GM19025 (cell line): ENCODE measurements at regions not wholly inside any gene's neighbourhood (a gene's known extent, or its start where the extent isn't known, plus 50 kb on each side); places are given as distances from the start of the nearest gene placed in this dataset.

Source experiments
- ATAC-seq: cut with Tn5 transposase; IDR thresholded peaks from one replicate; pipeline ENCODE4 v1.9.1; 2021; ENCODE audit warnings: mild to moderate bottlenecking, low read depth, moderate library complexity; ENCODE audit not compliant: unreplicated experiment

DNA sequence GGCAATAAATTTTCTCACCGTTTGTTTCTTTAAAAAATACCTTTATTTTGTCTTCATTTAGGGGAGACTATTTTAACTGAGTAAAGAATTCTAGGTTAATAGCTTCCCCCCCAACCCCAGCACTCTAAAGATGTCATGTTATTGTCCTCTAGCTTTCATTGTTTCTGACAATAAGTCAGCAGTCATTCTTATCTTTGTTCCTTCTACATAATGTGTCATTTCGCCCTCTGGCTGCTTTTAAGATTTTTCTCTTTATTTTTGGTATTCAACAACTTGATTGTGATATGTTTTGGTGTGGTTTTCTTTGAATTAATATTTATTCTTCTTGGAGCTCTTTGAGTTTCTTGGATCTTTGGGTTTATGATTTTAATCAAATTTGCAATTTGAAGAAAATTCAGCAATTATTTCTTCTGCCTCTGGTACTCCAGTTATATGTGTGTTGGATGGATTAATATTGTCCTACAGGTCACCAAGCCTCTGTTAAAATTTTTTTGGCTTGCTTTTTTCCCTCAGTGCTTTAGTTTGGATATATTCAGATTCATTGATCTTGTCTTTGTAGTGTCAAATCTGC, 64.6 kb upstream of the ELN start:
- no peak for ATAC-seq

DNA sequence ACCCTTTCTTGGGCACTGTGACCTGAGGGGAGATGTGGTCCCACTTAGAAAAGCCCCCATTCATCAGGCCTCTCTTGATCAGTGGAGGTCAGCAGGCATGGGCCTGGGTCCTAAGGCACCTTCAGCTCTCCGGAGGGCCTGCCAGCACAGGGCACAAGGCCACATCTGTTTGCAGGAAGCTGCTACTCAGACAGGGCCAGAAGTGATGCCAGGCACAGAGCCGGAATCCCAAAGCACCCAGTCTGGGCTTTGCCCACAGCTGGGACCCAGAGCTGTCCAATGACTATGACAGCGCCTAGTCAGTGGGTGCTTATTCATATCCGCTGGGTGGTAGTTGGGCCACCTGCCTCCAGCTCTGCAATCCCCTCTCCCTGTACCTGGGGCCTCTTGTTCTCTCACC, 63.2 kb upstream of the ELN start:
- no peak for ATAC-seq

DNA sequence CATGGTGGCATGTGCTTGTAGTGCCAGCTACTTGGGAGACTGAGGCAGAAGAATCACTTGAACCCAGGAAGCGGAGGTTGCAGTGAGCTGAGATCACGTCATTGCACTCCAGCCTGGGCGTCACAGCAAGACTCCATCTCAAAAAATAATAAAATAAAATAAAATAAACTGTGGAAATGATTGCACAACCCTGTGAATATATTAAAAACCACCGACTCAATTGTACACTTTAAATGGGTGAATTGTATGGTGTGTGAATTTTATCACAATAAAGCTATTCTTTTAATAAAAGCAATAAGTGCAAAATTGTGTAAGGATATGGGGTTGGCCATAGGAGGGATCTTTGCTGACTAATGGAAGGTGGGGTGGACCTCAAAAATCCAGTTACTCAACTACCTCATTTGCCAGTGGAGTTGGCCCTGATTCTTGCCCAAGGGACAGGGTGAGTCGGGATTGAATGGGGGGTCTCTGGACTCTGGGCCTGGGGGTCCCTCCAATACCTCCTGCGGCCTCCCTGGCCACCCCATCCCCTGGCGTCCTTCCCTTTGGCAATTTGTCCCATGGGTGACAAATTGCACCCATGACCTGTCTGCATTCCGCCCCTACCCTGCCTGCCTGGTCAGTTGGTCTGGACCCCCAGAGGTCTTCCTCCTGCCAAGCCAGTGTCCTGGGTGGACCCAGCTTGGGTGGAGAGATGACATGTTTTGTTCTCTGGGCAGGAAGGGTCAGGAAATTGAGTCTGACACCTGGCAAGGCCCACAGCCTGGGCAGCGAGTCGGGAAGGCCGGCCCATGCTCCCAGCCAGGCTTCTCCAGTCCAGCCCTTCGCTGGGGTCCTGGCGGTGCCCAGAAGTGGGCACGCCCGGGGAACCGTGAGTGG, 61.7 kb upstream of the ELN start:
- ATAC-seq: no peak

DNA sequence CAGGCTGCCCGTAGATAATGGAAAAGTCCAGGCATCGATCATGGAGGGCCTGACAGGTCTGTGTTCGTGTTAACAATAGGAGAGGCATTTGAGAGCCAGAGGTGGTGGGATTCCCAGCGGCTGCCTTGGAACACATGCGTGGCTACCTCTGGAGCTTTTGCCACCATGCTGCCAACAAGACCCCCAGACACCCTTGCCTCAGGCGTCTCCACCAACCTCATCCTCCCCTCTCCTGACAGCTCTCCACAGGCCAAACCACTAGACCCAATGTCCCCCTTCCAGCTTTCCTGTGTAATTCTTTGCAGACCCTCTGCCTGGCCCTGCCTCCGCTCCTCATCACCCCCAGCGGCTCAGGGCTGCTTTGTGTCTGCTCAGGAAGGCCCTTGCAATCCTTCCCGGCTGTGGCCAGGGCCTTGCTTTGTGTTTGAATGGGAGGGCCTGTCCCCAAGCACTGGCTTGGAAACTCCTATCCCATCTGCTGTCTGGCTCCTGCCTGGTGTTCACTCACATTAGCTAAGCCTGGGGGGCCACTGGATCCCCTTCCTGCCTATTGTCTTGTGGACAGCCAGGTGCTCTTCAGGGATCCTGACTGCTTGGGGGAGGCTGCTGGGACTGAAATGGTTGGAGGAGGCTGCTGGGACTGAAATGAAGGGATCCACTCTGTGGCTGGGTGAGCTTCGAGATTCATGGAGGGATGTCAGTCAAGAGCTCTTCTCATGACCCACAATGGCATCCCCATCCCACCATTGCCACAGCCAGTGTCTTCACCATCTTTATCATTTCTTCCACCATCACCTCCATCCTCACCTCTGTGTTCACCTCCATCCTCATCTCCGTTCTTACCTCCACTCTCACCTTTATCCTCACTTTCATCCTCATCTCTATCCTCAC, 60.8 kb upstream of the ELN start:
- ATAC-seq: no peak

DNA sequence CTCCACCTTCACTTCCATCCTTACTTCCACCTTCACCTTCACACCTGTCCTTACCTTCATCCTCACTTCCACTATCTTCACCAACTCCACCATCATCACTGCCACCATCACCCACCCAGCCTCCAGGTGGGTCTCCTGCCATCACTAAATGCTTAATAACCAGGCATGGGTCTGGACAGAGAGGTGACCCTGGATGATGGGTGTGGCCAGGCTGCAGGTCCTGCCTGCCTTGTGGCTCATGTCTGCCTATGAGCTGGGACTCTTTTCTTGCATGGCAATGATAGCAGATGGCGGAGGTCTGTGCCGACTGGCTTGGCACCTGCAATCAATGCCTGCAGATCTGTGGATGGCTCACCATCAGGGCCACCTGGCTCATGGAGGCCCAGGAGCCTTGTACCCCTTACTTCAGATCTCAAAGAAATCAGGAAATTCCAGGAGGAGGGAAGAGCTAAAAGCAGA, 60.1 kb upstream of the ELN start:
- no peak for ATAC-seq

DNA sequence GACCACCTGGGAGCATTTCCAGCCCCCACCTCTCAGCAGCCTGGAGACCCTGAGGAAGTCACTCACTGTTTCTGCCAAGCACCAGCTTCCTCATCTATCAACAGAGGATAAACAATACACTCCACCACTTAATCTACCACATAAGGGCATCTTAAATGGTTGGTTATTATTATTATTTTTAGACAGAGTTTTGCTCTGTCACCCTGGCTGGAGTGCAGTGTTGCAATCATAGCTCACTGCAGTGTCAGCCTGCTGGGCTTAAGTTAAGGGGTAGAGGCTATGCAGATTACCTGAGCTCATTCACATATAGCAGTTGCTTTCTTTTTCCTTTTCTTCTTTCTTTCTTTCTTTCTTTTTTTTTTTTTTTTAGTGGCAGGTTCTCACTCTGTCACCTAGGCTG, 59.5 kb upstream of the ELN start:
- ATAC-seq: no peak

DNA sequence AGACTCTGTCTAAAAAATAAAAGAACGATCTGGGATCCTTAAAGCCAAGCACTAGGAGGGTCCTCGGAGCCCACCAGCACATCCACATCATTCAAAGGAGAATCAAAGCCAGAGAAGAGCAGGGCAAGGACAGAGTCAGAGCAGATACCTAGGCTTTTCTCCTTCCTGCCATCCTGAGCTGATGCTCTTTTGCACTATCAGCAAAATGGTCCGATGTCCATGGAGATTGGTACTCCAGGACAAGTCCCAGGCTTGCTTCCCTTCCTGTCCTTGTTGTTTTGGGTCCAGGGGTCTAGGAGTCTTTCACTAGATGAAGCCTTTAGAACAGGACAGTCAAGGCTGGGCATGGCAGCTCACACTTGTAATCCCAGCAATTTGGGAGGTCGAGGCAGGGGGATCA, 58.0 kb upstream of the ELN start:
- ATAC-seq: no peak

DNA sequence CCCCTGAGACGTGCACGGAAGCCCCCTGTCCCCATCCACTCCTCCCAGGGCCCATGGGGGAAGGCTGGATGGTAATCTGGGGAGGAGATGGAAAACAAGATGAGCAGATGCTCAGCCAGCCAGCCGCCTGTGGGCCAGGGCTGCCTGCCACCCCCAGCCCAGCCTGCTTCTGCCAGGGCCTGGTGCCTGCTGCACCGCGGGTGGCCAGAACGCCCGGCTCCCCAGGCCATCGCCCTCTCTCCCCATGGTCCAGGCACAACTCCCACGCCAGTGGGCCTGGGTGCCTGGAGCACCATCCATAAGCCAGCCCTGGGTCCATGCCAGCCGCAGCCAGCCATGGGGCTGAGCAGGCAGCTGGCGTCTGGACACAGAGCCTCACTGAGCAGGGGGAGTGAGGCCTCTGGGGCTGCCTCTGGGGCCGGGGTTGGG, 57.2 kb upstream of the ELN start:
- no peak for ATAC-seq

DNA sequence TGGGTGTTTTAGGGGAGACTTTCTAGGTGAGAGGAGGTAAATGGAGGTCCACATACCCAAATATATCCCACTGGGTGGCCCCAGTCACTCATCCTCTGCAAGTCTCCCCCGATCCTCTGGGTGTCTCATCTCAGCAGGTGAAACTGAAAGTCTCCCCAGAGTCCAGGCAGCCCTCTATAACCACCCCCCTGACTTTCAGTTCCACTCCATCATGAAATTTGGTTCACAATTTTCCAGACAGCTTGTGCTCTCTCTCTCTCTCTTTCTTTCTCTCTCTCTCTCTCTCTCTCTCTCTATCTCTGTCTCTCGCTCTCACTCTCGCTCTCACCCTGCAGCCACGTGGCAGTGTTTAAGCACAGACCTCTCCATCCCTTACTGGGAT, 56.7 kb upstream of the ELN start:
- peak; percentile 80 for ATAC-seq

DNA sequence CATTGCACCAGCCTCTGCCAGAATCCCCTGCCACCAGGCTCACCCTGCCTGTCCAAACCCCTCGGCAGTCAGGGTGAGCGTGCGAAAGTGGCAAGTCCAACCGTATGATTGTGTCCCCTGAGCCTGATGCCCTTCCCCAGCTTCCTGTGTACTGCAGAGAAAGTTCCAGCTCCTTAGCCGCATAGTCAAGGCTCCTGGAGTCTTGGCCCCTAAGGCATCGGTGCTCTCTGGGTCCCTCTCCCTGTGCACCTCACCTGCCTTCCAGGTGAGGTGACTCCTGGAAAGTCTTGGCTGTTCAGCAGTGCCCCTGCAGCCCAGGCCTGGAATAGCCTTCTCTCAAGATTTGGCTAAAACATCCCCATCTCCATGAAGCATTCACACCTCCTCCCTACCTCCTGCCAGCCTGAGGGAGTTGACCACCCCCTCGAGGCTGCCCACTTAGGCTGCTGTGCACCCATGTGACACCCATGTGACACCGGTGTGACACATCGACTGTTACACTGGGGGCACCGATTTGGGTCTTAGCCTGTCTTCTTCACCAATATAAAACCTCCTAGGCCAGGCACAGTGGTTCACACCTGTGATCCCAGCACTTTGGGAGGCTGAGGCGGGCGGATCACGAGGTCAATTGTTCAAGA, 56.1 kb upstream of the ELN start:
- no peak for ATAC-seq

DNA sequence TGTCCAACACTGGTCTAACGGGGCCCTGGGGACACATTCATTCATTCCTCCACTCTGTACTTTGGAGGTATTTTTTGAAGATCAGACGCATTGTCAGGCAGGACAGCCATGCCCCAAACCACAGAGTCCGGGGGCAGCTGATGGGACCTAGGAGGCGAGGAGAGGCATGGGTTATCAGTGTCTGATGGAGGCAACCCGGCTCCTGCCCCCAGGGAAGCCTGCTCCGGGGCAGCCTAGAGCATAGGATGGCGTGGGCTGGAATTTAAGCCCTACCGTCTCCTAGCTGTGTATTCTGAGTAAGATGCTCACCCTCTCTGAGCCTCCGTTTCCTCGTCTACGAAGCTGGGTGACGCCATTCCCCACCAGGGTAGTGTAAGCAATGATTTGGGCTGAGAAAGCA, 55.4 kb upstream of the ELN start:
- ATAC-seq: no peak

DNA sequence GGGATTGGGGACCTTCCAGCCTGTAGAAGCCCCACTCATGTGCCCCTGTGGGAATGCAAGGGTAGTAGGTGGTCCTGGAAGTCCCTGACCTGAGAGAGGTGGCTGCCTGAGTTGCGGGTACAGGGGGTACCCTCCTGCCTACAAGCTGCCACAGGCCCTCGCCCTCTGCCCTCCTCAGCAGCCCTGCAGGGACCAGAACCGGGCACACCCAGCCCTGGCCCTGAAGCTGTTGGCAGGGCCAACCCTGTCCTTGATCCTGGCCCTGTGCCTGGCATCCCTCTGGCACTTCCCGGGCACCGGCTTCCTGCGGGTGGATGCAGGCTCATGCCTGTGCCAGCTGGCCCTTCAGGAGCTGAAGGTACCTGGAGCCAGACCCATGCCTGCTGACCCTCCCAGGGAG, 54.9 kb upstream of the ELN start:
- no peak for ATAC-seq

DNA sequence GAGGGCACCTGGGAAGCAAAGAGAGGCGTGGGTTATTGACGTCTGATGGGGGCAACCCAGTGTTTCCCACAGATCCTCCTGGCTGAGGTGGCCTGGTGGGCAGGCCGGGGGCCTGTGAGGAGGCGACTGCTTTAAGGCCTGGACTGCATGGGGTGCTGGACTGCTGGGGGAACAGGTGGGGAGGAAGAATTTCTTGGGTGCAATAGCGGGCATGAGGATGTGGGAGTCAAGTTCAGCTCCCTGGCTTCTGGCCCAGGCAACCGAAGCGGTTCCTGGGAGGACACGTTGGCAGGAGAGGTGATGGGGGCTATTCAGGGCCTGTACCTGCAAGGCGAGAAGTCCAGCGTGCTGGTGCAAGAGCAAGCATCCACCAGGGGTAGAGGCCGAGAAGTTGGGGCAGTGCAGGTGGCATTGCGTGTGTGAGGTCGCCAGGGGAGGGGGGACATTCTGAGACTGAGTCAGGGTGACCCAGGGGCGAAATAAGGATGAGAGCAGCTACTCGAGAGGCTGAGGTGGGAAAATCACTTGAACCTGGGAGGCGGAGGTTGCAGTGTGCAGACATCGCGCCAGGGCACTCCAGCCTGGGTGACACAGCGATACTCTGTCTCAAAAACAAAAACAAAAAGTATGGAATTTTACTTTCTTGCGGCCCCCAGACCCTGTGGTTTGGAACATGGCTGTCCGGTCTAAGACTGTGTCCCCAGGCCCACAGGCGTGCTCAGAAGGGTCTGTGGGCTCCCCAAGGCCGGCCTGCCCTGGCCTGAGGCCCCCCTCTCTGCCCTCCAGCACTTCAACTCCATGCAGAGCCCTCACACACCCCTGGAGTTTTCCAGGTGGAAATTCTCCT, 53.6 kb upstream of the ELN start:
- ATAC-seq: no peak

DNA sequence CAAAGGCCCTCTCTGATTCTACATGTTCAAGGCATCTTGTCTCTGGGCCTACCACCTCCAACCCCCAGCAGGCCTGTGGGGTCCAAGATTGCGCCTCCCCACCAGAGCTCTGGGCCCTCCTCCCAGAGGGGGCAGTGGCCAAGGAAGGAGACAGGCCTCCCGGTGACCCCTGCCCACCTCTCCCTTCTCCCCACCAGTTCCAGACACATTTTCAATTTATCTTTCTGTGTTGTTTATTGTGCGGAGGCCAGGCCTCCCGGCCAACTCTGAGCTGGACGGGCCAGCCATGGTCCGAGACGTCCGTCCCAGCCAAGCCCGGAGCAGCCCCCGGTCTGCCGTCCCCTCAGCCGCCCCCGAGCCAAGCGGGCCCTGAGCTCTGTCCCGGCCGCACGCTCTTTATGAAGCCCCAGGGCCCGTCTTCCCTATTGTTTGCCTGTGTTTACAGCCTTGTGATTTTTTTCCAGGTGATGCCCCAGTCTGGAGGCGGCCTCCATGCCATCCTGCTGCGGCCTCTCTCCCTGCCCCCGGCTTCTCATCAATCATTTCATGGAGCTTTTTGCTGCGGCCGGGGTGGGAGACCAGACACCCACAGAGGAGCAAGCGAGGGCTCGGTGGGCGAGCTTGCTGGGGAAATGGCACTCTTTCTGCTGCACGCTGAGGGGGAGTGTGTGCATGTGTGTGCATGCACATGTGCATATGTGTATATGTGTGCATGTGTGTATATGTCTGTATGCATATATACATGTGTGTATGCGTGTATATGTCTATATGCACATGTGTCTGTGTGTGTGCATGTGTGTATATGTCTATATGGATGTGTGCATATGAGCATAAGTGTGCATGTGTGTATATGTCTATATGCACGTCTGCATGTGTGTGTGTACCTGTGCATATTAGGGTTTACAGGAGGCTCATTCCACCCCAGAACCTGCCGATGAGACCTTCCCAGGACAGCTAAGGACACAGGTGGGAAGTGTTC, 52.7 kb upstream of the ELN start:
- ATAC-seq: no peak

DNA sequence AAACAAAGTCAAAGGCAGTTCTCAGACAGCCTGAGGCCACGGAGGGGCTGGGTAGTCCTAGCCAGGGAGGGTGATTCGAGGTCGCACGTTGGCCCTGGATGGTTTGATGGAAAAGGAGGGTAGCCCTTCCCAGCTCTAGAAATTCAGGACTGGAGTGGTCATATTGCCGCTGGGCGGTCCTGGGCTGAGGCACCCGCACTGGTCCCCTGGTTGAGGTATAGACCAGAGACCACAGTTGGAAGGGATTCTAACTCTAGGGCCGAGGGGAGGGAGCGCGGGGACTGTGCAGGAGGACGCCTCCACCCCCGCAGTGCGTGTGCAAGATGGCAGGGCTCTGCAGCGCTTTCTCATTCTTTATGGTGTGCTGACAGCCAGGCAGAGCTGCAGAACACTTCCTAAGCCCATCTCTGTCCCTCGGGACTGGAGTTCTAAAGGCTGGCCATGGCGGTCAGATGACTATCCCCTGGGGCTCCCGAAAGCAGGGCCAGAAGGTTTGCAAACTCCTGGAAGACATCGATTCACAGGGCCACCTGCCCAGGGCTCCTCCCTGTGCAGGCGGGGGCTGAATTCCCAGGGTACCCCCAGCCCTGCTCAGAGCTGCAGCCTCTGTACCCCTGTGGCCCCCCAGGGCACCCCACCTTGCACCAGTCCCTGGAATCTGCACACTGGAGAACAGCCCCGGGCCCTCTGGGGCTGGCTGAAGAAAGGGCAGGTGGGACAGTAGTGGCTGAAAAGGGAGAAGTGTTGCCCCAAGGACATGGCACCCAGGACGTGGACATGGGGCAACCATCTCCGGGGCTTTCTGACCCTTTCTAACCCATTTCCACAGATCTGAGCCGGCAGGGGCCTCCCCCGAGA, 51.0 kb upstream of the ELN start:
- ATAC-seq: no peak

DNA sequence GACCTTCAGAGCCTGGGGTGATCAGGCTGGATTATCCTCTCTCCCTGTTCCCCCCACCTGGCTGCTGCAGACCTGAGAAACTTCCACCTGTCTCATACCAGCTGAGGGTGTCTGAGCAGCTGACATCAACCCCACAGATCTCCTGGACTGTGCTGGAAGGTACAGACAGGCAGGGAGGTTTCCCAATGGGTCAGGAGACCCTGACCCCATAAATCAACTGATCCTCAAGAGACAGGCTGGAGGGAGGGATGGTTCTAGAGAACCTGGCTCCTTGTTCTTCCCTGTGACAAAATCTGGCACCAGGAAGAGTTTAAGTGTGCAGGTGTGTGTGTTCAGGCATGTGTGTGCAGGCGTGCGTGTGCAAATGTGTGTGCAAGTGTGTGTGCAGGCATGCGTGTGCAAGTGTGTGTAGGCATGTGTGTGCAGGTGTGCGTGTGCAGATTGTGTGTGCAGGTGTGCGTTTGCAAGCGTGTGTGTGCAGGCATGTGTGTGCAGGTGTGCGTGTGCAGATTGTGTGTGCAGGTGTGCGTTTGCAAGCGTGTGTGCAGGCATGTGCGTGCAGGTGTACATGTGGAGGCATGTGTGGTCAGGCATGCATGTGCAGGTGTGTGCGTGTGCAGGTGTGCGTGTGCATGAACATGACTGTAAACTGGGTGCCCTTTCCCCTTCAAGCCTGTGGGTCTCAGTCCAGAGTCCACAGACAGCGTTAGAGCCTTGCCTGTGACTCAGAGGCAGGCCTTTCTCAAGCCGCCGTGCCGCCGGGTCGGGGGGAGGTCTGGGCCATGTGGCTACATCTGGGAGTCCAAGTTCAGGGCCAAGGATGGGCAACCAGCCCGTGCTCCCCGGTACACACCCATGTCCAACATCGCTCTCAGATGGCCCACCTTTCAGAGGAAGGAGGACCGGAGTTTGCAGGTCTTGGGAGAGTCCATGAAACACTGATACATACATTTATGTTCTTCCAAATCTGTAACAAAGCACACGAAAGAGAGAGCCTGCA, 50.1 kb upstream of the ELN start:
- ATAC-seq: no peak
